Mucosa of descending colon (tissue), 3 donors: ENCODE measurements at regions not wholly inside any gene's neighbourhood (a gene's known extent, or its start where the extent isn't known, plus 50 kb on each side); places are given as distances from the start of the nearest gene placed in this dataset.

Experiments
- ATAC-seq: fragments of 200-7000 bp; cut with Tn5 transposase; one replicate; pipeline ENCODE4 v1.9.1; 2020; ENCODE audit warnings: mild to moderate bottlenecking, moderate library complexity
- DNase-seq, 3 donors: peaks; one replicate each; pipeline ENCODE4 v3.0.0-alpha.2; 2020
- H3K36me3 ChIP-seq: fragments of 200-600 bp; one replicate; pipeline ENCODE4 v1.8.0; 2021; ENCODE audit warnings: low read depth, mild to moderate bottlenecking
- H3K4me1 ChIP-seq: fragments of 200-600 bp; one replicate; pipeline ENCODE4 v1.8.0; 2021; ENCODE audit warnings: low read depth, mild to moderate bottlenecking
- H3K4me3 ChIP-seq: fragments of 200-600 bp; one replicate; pipeline ENCODE4 v1.8.0; 2021; ENCODE audit warnings: mild to moderate bottlenecking
- H3K9me3 ChIP-seq: fragments of 200-600 bp; one replicate; pipeline ENCODE4 v1.8.0; 2021; ENCODE audit warnings: mild to moderate bottlenecking
- CTCF ChIP-seq: fragments of 200-600 bp; IDR thresholded peaks from one replicate; pipeline ENCODE4 v1.8.0; 2022; ENCODE audit warnings: antibody characterized with exemption, mild to moderate bottlenecking
- intact Hi-C, 2 donors: fragments of 100-400 bp; cut with DNase I in 1 of 2; cut with micrococcal nuclease in 1 of 2; formaldehyde crosslinking; loops; one replicate each; pipeline versions ENCODE4 v1.11.0 to v1.11.1; 2022; cut with DNase I, micrococcal nuclease
- donor health status: DM: no; HTN: no; CAD: no; lungs with moderate emphysema.
- donor health status: DM: no; HTN: no; CAD: no.
- donor health status: DM: no; HTN: yes; CAD: no.

- no peak overlapping the region for H3K4me3 ChIP-seq
- ATAC-seq, result peak; percentile 15
- TF ChIP-seq CTCF, result no peak
These were observed 437.6 kb upstream of the ZMIZ1 start for GRCh38 chr10:78630944-78631838.

GRCh38 chr10:78634389-78634815 is 434.4 kb upstream of the ZMIZ1 start:
- Histone ChIP-seq H3K4me1 (no peaks in the 10 kb centered on the region), H3K36me3 (no peaks in the 10 kb centered on the region), H3K9me3 (no peaks in the 10 kb centered on the region), H3K4me3 (no peak overlapping the region)
- intact Hi-C loops, result no loop called here
- ATAC-seq, result peak; percentile 53
- DNase-seq, result no peak
- TF ChIP-seq CTCF, result no peak

More at GRCh38 chr10:78630944-78631838, 437.6 kb upstream of the ZMIZ1 start:
- Histone ChIP-seq H3K4me1 (no peaks in the 10 kb centered on the region), H3K9me3 (no peaks in the 10 kb centered on the region), H3K36me3 (no peaks in the 10 kb centered on the region)
- DNase-seq, result no peak
- intact Hi-C loops, result no loop called here

GRCh38 chr10:78634835-78635234 is 433.9 kb upstream of the ZMIZ1 start:
- Histone ChIP-seq H3K36me3 (no peaks in the 10 kb centered on the region), H3K4me1 (no peaks in the 10 kb centered on the region), H3K4me3 (no peak overlapping the region), H3K9me3 (no peaks in the 10 kb centered on the region)
- TF ChIP-seq CTCF, result no peak
- ATAC-seq (no peak), DNase-seq (no peak)
- intact Hi-C loops, result no loop called here

- peaks cover 1% of the 10 kb centered on the region for H3K9me3 ChIP-seq
- H3K36me3 ChIP-seq, result no peaks in the 10 kb centered on the region
- ATAC-seq (no peak), DNase-seq (no peak)
- TF ChIP-seq CTCF, result no peak
- no peak overlapping the region for H3K4me3 ChIP-seq
- intact Hi-C loops, result no loop called here
- H3K4me1 ChIP-seq, result no peaks in the 10 kb centered on the region
These were observed 429.1 kb upstream of the ZMIZ1 start for GRCh38 chr10:78639629-78640028.

- Histone ChIP-seq H3K9me3 (peaks cover 2% of the 10 kb centered on the region), H3K4me1 (no peaks in the 10 kb centered on the region), H3K4me3 (no peak overlapping the region), H3K36me3 (no peaks in the 10 kb centered on the region)
- DNase-seq (no peak), ATAC-seq (no peak)
- TF ChIP-seq CTCF, result no peak
- intact Hi-C loops, result no loop called here
These were observed 427.8 kb upstream of the ZMIZ1 start for GRCh38 chr10:78640796-78641636.
